ENCODE measurements at regions not wholly inside any gene's neighbourhood (a gene's known extent, or its start where the extent isn't known, plus 50 kb on each side); places are given as distances from the start of the nearest gene placed in this dataset.

- DNase-seq = no peak
These were observed 167.2 kb upstream of the PROX1 start for GRCh38 chr1:213820362-213821149.

DNA sequence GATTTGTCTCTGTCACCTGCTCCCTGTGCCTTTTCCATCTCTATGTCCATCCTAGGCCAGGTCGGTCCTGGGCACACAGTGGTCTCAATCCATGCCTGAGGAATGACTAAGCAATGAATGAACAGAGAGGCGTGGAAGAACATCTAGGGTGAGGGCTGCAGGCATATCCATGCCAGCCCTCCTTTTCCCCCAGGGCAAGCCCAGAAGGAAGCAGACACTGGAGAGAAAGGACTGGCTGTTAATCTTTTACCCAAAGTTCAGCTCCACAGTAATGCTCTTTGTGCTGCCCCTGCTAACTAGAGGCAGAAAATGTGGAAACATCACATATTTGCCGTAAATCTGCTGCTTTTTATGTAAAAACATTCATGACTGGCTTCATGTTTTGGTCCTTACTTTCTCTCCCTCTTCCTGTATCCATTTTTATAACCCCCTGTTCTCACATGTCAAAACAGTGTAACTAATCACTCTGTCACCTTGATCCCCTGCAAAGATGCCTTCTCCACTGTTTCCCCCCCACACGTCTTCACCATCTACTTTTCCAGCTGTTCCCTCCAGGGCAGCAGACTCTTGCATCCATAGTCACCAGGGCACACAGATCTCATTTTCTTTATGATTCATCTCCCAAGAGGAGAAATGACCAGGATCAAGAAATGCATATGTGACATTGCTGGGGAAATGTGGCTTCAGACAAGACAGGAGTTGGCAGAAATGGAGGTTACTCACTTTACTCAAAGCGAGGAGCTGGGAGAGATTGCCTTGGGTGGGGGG lies 166.4 kb upstream of the PROX1 start:
- DNase-seq = no peak

DNA sequence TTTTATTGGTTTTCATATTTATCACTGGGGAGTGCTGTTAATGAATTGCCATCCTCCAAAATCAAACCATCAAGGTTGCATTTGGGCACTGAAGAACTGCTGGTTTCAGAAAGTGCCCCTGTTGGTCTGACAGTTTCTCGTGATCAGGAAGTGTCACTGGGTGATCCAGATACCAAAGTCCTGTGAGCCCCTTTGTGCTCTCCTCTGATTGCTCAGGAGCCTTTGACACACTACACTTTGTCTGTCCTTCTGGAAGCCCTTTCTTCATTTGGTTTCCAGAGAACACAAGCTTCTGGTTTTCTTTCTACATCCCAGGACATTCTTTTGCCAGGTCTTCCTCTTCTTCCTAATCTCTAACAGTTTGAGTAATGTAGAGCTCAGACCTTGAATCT lies 165.8 kb upstream of the PROX1 start:
- no peak for DNase-seq

DNA sequence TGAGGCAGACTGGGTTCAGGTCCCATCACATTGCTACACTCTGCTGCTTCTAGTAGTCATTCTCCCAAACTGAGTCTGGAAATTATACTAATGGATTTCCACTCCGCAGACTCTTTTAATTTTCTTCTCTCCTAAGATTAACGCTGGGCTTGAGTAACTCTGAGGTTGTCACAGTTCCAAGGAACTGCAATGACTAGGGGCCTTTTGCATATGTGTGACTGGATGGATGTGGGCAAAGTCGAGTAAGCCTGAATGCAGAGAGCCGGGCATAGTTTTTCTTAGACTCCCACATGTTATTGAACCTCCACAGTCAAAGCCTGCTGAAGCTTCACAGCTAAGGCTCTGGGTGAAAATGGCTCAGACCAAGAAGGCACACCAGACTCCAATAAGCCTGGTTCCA lies 160.9 kb upstream of the PROX1 start:
- DNase-seq = no peak

- no peak for DNase-seq
These were observed 158.9 kb upstream of the PROX1 start for GRCh38 chr1:213828867-213829266.

DNA sequence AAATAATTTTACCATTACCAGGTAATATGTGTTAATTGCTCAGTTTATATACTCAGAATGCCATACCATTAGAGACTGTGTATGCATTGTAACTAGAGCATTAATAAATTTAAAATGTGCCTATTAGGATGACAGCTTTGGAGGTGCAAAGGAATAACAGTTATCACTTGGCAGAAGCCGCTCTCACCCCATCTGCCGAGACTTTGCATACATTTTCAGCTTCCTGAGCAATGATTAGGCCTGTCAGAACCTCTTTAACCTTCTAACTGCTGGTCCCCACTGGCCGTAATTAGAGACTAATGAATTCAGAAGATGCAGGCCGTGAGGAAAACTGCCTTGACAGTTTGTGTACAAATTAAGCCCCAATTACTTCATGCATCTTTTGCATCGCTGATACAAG lies 158.0 kb upstream of the PROX1 start:
- no peak for DNase-seq

GRCh38 chr1:213830371-213830770 lies 157.4 kb upstream of the PROX1 start:
- no peak for DNase-seq

GRCh38 chr1:213840575-213840974 lies 147.2 kb upstream of the PROX1 start:
- no peak for DNase-seq

DNA sequence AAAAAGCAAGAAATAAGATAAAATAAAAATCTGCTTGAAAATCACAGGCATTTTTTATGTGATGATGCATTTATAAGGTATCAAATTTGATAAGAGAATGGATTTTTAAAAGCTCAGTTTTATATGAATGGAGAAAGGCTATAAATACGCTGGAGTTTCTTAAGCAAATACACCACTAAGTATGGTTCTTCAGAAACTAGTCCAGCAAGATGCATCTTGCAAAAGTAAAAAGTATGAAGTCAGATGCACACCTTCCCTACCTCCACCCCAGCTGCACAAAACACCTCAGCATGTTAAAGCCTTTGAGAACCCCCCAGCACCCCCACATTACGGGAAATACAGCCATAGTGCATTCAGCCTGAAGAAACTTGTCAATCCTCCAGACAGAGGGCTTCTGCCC lies 143.1 kb upstream of the PROX1 start:
- no peak for DNase-seq

DNA sequence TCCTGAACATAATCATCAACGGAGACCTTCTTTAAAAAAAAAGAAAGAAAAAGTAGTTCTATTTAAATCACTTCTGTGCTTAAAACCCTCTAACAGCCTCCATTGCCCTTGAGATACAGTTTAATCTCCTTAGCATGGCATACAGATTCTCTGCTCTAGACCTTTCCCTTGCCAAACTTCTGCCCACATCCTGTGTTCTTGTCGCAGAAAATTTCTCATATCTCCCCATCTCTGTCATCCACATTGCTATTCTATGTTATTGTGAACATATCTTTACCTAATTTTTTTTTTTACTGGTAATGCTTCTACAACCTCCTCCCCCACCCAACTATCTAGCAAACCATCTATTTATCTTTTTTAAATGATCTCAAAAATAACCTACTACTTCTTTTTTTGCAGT lies 135.7 kb upstream of the PROX1 start:
- no peak for DNase-seq

DNA sequence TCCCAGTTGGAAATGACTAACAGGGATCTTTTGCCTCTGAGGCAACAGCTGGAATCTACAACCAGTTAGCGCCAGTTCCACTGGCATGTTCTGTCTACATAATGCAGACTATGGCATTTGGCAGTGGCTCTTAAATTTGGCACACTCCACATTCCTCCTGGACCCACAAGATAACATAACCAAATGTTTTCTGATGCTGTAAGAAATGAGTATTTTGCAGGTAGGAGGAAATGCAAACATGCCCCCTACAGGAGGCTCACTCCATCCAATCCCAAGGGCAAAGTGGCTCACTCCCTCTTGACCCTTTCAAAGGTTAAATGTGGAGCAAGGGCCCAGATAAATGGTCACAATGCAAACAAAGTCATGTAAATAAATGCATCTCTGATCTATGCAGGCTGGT lies 129.2 kb upstream of the PROX1 start:
- no peak for DNase-seq

- no peak for DNase-seq
These were observed 125.9 kb upstream of the PROX1 start for GRCh38 chr1:213861841-213862240.

- DNase-seq = no peak
These were observed 123.7 kb upstream of the PROX1 start for GRCh38 chr1:213864091-213864490.

- DNase-seq = no peak
These were observed 119.3 kb upstream of the PROX1 start for GRCh38 chr1:213868482-213868881.

- DNase-seq = no peak
These were observed 116.6 kb upstream of the PROX1 start for GRCh38 chr1:213871179-213871578.

- DNase-seq = no peak
These were observed 113.0 kb upstream of the PROX1 start for GRCh38 chr1:213874789-213875188.

GRCh38 chr1:213876531-213876930 lies 111.2 kb upstream of the PROX1 start:
- DNase-seq = no peak

- DNase-seq = no peak
These were observed 104.2 kb upstream of the PROX1 start for GRCh38 chr1:213883618-213884017.

GRCh38 chr1:213884402-213884801 lies 103.4 kb upstream of the PROX1 start:
- DNase-seq = no peak

- no peak for DNase-seq
These were observed 102.8 kb upstream of the PROX1 start for GRCh38 chr1:213884942-213885341.

DNA sequence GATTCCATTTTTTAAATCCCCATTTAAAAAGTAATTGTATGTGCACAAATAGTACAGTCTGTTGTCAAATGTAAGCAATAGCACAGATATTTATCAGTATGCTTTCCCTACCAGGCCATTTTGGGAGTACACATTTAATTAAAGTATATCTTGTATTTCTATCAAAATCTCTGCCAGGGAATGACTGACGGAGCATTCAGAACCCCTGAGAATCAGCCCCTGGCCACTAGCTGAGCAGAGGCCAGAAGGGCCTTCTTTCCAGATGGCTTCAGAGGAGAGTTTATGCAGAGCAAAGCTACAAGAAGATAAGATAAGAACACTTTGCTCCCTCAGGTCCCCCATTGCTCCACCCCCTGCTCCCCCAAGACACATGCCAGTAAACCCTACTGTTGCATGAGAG lies 99.9 kb upstream of the PROX1 start:
- DNase-seq = no peak

DNA sequence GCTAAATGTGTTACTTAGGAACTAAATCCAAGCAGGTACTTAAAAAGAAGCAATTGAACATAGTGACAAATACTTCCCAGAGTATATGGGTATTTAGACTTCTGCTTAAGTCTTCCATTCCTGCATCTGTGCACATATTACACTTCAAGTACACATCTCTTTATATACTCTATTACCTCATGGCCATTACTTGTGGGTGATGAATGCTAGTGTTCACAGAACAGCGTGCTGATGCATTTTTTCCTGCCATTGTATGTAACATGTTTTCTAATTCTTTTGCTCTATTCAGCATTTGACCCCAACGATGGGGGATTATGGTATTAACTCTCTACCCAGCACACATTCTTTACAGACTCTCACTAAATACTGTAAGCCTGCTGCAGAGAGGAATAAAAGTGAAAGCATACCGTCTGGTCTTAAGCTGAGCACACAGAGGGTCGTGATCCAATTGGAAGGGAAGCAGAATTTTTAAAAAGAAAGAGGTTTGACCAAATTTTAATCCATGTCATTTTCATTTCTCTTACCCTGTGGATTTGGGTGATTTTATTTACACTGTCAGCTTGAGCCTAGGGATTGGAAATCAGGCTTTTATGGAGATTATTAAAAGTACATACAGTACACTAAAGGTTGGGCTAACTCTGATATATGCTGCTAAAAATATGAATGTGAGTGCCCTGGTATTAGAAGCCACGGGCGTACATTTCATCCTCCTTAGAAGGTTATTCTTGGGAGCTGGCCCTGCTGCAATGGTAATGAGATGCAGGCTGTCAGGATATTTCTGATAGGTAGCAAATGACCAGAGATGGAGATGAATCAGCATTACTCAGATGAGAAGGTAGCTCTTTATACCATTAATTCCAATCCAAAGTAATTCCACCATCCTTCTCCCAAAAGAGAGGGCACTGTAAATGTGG lies 95.5 kb upstream of the PROX1 start:
- DNase-seq = no peak

DNA sequence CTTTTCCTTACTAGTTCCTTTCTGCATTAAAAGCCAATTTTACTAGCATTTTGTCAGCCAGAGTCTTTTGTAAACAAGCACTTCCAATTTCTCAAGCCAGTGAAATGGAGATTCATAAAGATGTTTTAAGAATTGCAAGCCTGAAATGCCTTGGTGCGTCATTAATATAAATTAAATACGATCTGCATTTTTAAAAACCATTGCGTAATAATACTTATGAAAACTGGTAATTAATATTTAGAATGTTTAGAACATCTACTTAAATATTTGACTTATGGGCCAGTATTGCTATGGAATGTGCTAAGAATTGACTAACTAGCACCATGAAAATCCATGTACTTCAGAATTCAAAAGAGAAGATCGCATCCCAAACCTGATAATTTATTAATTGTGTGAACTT lies 89.1 kb upstream of the PROX1 start:
- DNase-seq = no peak
